ENCODE measurements at regions not wholly inside any gene's neighbourhood (a gene's known extent, or its start where the extent isn't known, plus 50 kb on each side); places are given as distances from the start of the nearest gene placed in this dataset.

DNA sequence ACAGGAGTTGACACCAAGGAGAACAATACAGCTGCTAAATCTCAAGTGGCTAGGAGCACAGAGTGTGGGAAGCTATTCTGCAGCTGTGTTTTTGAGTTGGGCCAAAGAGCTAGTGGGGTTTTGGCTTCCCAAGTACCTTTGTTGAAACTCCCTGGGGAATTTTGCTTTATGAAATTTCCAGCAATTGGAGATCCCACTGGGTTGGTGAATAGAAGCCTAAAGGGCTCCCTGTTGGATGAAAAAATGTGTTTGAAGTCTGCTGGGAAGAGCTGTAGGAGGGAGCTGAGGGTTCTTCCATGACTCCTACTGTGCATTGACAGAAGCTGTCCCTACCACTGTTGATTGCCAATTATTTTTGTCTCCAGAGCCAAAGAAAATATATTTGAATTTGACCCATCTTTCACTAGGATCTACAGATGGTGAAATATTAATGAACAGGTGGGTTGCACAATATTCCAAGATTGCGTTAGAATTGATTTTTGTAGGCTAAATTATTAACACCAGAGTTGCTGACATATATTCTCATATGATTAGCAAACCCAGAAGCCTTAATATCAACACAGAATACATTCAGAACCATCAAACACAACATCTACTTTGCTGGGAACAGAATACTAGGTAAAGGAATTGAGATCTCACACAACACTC, 95.4 kb upstream of the CYP1B1 start:
- H3K27ac ChIP-seq (ENCODE audit: low read depth, low read length): no peak overlapping the region

DNA sequence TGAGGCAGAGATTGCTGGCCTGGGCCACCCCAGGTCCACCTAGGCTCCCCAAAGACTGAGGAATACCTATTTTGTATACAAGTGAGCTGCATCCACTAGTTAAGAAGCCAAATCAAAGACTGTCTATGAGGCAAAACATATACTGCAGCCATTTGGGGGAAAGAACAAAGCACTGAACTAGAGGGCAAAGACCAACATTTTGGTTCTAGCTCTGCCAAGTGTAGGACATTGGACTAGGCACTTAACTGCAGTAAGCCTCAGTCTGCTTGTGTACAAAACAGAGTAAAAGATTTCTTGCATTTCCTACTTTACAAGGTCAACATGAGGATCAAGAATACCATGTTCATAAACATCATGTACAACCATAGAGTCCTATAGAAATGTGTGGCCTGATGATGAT, 94.8 kb upstream of the CYP1B1 start:
- no peak overlapping the region for H3K27ac ChIP-seq (ENCODE audit: low read depth, low read length)
- H3K4me1 ChIP-seq (ENCODE audit: control insufficient read depth, insufficient read depth, low read length): 0 out of 2 replicates have a peak, but pooled peaks cover 2% of the 10 kb centered on the region
- H3K9ac ChIP-seq (ENCODE audit: low read depth, low read length): no peak overlapping the region
- H3K36me3 ChIP-seq (ENCODE audit: control insufficient read depth, insufficient read depth, low read length): no peaks in the 10 kb centered on the region
- H3K4me3 ChIP-seq (ENCODE audit: low read depth, low read length): no peak overlapping the region
- H3K9me3 ChIP-seq (ENCODE audit: control insufficient read depth, insufficient read depth, low read length): no peaks in the 10 kb centered on the region
- H3K27me3 ChIP-seq (ENCODE audit: control insufficient read depth, insufficient read depth, low read length): no peaks in the 10 kb centered on the region

More for the DNA sequence above, 95.4 kb upstream of the CYP1B1 start:
- Histone ChIP-seq H3K9ac (ENCODE audit: low read depth, low read length) (0 out of 2 replicates have a peak overlapping the region, but pooled peaks have one; percentile 25), H3K9me3 (ENCODE audit: control insufficient read depth, insufficient read depth, low read length) (no peaks in the 10 kb centered on the region), H3K4me3 (ENCODE audit: low read depth, low read length) (no peak overlapping the region), H3K36me3 (ENCODE audit: control insufficient read depth, insufficient read depth, low read length) (no peaks in the 10 kb centered on the region), H3K27me3 (ENCODE audit: control insufficient read depth, insufficient read depth, low read length) (no peaks in the 10 kb centered on the region), H3K4me1 (ENCODE audit: control insufficient read depth, insufficient read depth, low read length) (0 out of 2 replicates have a peak, but pooled peaks cover 2% of the 10 kb centered on the region)

DNA sequence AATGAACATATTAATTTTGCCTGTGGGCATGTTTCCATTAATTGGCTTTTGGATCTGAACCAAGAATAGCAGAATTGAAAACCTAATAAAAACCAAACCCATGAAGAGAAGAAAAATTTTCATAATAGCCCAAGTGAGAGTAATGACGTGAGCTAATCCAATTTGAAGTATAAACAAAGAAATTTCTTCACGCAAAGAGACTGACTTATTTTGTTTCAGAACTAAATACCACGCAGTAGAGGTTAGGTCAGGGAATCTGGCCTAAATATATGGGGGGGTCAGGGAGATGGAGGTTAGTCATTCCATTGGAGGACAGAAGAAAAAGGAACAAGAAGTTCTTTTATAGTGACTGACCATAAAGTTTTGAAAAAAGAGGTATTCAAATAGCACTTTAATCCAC, 94.1 kb upstream of the CYP1B1 start:
- H3K4me1 ChIP-seq (ENCODE audit: control insufficient read depth, insufficient read depth, low read length): 0 out of 2 replicates have a peak, but pooled peaks cover 2% of the 10 kb centered on the region
- H3K27me3 ChIP-seq (ENCODE audit: control insufficient read depth, insufficient read depth, low read length): no peaks in the 10 kb centered on the region
- no peaks in the 10 kb centered on the region for H3K36me3 ChIP-seq (ENCODE audit: control insufficient read depth, insufficient read depth, low read length)
- no peak overlapping the region for H3K27ac ChIP-seq (ENCODE audit: low read depth, low read length)
- H3K9me3 ChIP-seq (ENCODE audit: control insufficient read depth, insufficient read depth, low read length): no peaks in the 10 kb centered on the region
- H3K9ac ChIP-seq (ENCODE audit: low read depth, low read length): no peak overlapping the region
- H3K4me3 ChIP-seq (ENCODE audit: low read depth, low read length): no peak overlapping the region

DNA sequence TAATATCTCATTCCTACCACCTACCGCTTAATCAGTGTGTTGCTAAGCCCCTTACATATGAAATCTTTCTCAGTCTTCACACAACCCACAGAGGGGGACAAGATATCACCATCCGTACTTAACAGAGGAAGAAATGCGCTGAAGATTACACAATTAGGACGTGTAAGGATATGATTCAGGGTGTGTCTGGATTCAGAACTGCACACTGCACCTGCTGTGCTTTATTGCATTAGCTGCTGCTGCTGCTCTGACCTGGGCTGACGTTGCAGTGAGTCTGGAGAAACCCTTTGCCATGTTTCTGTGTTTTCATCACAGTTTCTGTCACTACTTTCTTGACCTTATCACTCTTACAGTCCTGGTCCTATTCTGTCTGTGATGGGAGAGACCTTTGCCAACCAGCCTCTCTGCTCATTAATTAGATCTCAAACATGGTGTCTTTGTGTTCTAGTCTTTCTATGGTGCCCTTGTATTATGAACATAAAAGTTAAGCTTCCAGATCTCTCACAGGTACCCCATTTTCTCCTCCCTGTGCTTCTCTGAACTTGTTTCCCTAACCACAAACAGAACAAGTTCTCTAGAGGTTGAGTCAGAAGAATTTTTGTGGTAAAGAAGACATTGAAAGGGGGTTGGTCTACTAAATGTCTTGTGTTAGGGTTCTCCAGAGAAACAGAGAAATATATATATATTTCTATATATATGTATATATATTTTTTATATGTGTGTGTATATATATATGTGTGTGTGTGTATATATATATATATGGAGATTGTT, 92.9 kb upstream of the CYP1B1 start:
- H3K36me3 ChIP-seq (ENCODE audit: control insufficient read depth, insufficient read depth, low read length): no peaks in the 10 kb centered on the region
- no peaks in the 10 kb centered on the region for H3K9me3 ChIP-seq (ENCODE audit: control insufficient read depth, insufficient read depth, low read length)
- no peaks in the 10 kb centered on the region for H3K27me3 ChIP-seq (ENCODE audit: control insufficient read depth, insufficient read depth, low read length)
- H3K4me3 ChIP-seq (ENCODE audit: low read depth, low read length): no peak overlapping the region
- H3K27ac ChIP-seq (ENCODE audit: low read depth, low read length): no peak overlapping the region
- no peak overlapping the region for H3K9ac ChIP-seq (ENCODE audit: low read depth, low read length)
- H3K4me1 ChIP-seq (ENCODE audit: control insufficient read depth, insufficient read depth, low read length): 0 out of 2 replicates have a peak, but pooled peaks cover 2% of the 10 kb centered on the region

DNA sequence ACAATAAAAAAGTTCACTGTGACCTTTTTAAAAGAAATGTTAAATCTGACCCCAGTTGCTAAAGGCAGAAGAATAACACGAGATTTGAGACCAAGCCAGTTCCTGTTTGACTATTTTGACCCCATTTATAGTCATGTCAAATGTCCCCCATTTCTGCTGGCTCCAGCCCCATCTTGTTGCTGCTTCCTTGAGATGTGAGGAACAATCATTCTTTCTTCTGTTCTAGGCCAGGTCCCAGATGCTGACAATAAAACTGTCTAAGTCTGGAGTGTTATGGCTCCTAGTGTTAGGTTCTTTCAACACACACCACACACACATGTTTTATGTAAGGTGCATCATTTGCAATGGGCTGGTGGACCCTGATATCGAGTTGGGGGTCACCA, 92.0 kb upstream of the CYP1B1 start:
- Histone ChIP-seq H3K4me1 (ENCODE audit: control insufficient read depth, insufficient read depth, low read length) (0 out of 2 replicates have a peak, but pooled peaks cover 2% of the 10 kb centered on the region), H3K9ac (ENCODE audit: low read depth, low read length) (no peak overlapping the region), H3K27me3 (ENCODE audit: control insufficient read depth, insufficient read depth, low read length) (no peaks in the 10 kb centered on the region), H3K4me3 (ENCODE audit: low read depth, low read length) (no peak overlapping the region), H3K36me3 (ENCODE audit: control insufficient read depth, insufficient read depth, low read length) (no peaks in the 10 kb centered on the region), H3K27ac (ENCODE audit: low read depth, low read length) (no peak overlapping the region), H3K9me3 (ENCODE audit: control insufficient read depth, insufficient read depth, low read length) (no peaks in the 10 kb centered on the region)

DNA sequence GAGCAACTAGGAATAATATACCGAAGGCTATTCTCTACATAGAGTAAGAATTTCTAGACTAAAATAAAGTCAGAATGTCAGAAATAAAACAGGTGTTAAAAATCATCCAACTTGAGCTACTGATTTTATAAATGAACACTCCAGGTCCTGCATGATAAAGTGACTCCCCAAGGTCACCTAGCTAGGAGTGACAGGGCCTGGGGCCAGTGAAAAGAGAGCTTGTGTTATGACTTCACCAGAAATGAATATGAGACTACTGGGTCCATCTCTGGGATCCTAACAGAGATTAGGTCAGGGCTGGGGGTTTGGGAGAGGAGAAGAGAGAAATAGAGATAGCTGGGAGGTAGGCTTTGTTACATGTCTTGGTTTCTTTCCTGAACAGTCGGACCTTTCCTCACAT, 89.7 kb upstream of the CYP1B1 start:
- H3K36me3 ChIP-seq (ENCODE audit: control insufficient read depth, insufficient read depth, low read length): no peaks in the 10 kb centered on the region
- peaks cover 5% of the 10 kb centered on the region; the same call in 1 of the 2 replicates for H3K4me1 ChIP-seq (ENCODE audit: control insufficient read depth, insufficient read depth, low read length)
- H3K27me3 ChIP-seq (ENCODE audit: control insufficient read depth, insufficient read depth, low read length): no peaks in the 10 kb centered on the region
- no peak overlapping the region for H3K9ac ChIP-seq (ENCODE audit: low read depth, low read length)
- H3K9me3 ChIP-seq (ENCODE audit: control insufficient read depth, insufficient read depth, low read length): no peaks in the 10 kb centered on the region
- no peak overlapping the region for H3K4me3 ChIP-seq (ENCODE audit: low read depth, low read length)
- no peak overlapping the region for H3K27ac ChIP-seq (ENCODE audit: low read depth, low read length)

DNA sequence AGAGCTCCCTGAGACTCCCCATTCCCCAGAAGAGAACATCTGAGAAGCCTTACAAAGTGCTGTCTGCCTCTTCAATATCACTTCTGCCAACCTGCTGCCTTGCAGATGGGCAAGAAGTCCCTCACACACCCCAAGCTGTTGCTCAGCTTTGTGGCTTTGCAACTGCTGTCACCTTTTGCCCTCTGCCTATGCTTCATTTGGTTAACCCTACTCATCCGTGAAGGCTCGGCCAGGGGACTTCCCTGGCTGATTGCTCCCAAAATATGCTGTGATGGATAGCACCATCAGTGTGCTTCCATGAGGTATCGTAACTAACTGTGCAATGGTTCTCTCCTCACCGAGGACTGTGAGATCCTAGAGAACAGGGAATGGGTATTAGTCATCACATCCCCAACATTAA, 88.9 kb upstream of the CYP1B1 start:
- H3K9me3 ChIP-seq (ENCODE audit: control insufficient read depth, insufficient read depth, low read length): no peaks in the 10 kb centered on the region
- no peaks in the 10 kb centered on the region for H3K27me3 ChIP-seq (ENCODE audit: control insufficient read depth, insufficient read depth, low read length)
- H3K4me3 ChIP-seq (ENCODE audit: low read depth, low read length): no peak overlapping the region
- peaks cover 11% of the 10 kb centered on the region for H3K4me1 ChIP-seq (ENCODE audit: control insufficient read depth, insufficient read depth, low read length)
- no peak overlapping the region for H3K27ac ChIP-seq (ENCODE audit: low read depth, low read length)
- no peak overlapping the region for H3K9ac ChIP-seq (ENCODE audit: low read depth, low read length)
- no peaks in the 10 kb centered on the region for H3K36me3 ChIP-seq (ENCODE audit: control insufficient read depth, insufficient read depth, low read length)

DNA sequence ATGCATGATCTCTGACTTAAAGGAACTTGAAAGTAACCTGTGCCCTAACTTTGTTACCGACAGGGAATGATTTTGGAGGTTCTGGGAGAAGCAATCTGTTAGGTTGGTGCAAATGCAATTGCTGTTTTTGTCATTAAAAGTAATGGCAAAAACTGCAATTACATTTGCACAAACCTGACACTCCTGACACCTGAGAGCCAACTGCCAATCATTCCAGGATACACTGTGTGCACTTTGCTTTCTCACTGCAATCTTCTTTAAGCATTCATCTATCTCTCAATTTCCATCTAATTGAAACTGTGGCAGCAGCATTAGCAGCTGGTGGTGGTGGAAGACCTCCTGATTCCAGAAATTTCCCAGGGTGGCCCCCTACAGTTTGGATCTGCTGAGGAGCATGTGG, 87.6 kb upstream of the CYP1B1 start:
- Histone ChIP-seq H3K4me1 (ENCODE audit: control insufficient read depth, insufficient read depth, low read length) (peaks cover 13% of the 10 kb centered on the region), H3K27me3 (ENCODE audit: control insufficient read depth, insufficient read depth, low read length) (no peaks in the 10 kb centered on the region), H3K27ac (ENCODE audit: low read depth, low read length) (no peak overlapping the region)

DNA sequence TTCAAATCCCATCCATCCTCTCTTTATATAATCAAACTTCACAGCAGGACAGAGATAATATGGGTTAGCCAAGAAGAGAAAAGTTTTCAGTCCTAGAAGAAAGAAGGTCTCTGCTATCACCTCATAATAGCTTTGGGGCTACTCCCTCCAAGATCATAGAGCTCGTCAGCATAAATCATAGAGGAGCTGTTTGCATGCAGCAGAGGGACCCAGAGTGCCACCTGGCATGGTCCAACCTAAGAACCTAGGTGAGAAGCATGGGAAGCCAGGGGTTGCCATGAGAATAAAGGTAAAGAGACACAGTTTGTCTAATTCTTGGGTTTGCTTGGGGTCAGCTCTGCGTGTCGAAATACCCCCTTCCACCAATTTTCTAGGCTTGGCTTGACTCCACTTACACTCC, 87.1 kb upstream of the CYP1B1 start:
- no peaks in the 10 kb centered on the region for H3K9me3 ChIP-seq (ENCODE audit: control insufficient read depth, insufficient read depth, low read length)
- H3K27me3 ChIP-seq (ENCODE audit: control insufficient read depth, insufficient read depth, low read length): no peaks in the 10 kb centered on the region; the same call in 1 of the 2 replicates
- no peak overlapping the region for H3K27ac ChIP-seq (ENCODE audit: low read depth, low read length)
- H3K4me3 ChIP-seq (ENCODE audit: low read depth, low read length): no peak overlapping the region
- H3K4me1 ChIP-seq (ENCODE audit: control insufficient read depth, insufficient read depth, low read length): peaks cover 13% of the 10 kb centered on the region
- H3K9ac ChIP-seq (ENCODE audit: low read depth, low read length): no peak overlapping the region
- no peaks in the 10 kb centered on the region for H3K36me3 ChIP-seq (ENCODE audit: control insufficient read depth, insufficient read depth, low read length)

More for the DNA sequence above, 87.6 kb upstream of the CYP1B1 start:
- no peak overlapping the region for H3K4me3 ChIP-seq (ENCODE audit: low read depth, low read length)
- H3K9ac ChIP-seq (ENCODE audit: low read depth, low read length): no peak overlapping the region
- H3K9me3 ChIP-seq (ENCODE audit: control insufficient read depth, insufficient read depth, low read length): no peaks in the 10 kb centered on the region
- H3K36me3 ChIP-seq (ENCODE audit: control insufficient read depth, insufficient read depth, low read length): no peaks in the 10 kb centered on the region

DNA sequence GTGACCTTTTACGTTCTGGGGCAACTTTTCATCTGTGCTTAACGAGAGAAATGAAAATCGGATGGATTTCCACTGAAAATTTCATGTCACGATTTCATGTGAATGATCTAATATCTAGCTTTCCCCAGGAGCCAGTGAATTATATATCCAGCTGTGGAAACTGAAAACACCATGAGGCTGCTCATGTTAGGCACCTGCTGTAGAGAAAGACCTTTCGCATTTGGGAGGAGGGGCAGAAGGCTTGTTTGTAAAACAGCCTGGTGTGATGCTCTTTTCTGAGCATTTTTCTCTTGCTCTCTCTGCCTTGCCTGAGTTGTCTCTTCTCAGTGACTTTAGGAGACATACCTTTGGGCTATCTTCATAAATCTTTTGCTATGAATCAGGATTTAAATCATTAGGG, 84.6 kb upstream of the CYP1B1 start:
- Histone ChIP-seq H3K4me3 (ENCODE audit: low read depth, low read length) (no peak overlapping the region), H3K4me1 (ENCODE audit: control insufficient read depth, insufficient read depth, low read length) (peaks cover 13% of the 10 kb centered on the region), H3K27ac (ENCODE audit: low read depth, low read length) (no peak overlapping the region), H3K36me3 (ENCODE audit: control insufficient read depth, insufficient read depth, low read length) (no peaks in the 10 kb centered on the region), H3K9ac (ENCODE audit: low read depth, low read length) (no peak overlapping the region), H3K9me3 (ENCODE audit: control insufficient read depth, insufficient read depth, low read length) (no peaks in the 10 kb centered on the region), H3K27me3 (ENCODE audit: control insufficient read depth, insufficient read depth, low read length) (no peaks in the 10 kb centered on the region; the same call in 1 of the 2 replicates)

DNA sequence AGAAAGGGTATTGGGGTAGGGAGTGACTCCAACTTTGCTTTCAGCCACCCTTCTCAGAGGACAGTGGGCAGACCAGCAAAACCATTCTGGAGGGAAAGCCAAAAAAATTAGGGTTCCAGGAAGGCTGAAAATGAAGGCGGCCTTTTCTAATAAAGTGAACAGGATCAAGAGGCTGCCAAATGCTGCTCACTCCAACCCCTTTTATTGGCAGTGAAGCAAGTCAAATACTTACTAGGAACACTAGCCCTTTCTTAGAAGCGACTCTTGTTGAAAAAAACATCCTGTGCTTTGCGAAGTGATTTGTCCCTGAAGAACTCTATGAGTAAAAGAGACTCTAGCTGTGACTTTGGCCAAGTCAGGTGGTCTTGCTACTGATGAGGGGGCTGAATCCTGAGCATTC, 83.6 kb upstream of the CYP1B1 start:
- Histone ChIP-seq H3K4me3 (ENCODE audit: low read depth, low read length) (no peak overlapping the region), H3K27me3 (ENCODE audit: control insufficient read depth, insufficient read depth, low read length) (no peaks in the 10 kb centered on the region; the same call in 1 of the 2 replicates), H3K27ac (ENCODE audit: low read depth, low read length) (no peak overlapping the region), H3K9ac (ENCODE audit: low read depth, low read length) (no peak overlapping the region), H3K4me1 (ENCODE audit: control insufficient read depth, insufficient read depth, low read length) (peaks cover 13% of the 10 kb centered on the region), H3K9me3 (ENCODE audit: control insufficient read depth, insufficient read depth, low read length) (no peaks in the 10 kb centered on the region), H3K36me3 (ENCODE audit: control insufficient read depth, insufficient read depth, low read length) (no peaks in the 10 kb centered on the region)

Measured in HUES48 (cell line).